H1 (cell line): ENCODE measurements at regions not wholly inside any gene's neighbourhood (a gene's known extent, or its start where the extent isn't known, plus 50 kb on each side); places are given as distances from the start of the nearest gene placed in this dataset.

ENCODE experiments used
- CTCF ChIA-PET: fragments of 300-600 bp; sonication (Branson Sonifier 250); formaldehyde crosslinking; loops from one replicate; lab custom pipeline; 2021; ENCODE audit not compliant: partially characterized antibody; lab: Charles Lee
- POLR2A ChIA-PET: fragments of 300-600 bp; sonication (Branson Sonifier 250); formaldehyde crosslinking; loops from one replicate; lab custom pipeline; 2021; ENCODE audit warnings: inconsistent platforms; ENCODE audit not compliant: partially characterized antibody; lab: Charles Lee
- DNase-seq, 2 experiments: peaks; one replicate each; pipeline versions ENCODE4 v3.0.0 to v3.0.0-alpha.2; 2010 to 2022; ENCODE audit warnings: low spot score in 2 of 2, low read depth in 1 of 2, mixed read lengths in 1 of 2
- FAIRE-seq: peaks from 2 replicates; lab custom pipeline; 2011; peaks lifted over from hg19 to GRCh38; lab: Jason Lieb, UNC
- H2AFZ ChIP-seq: 2 replicates; pipeline ENCODE4 v1.8.1; 2012; ENCODE audit warnings: low read length, inconsistent platforms
- H2AK5ac ChIP-seq: 2 replicates; pipeline ENCODE4 v1.6.1; 2013; ENCODE audit warnings: low read depth, low read length
- H2BK120ac ChIP-seq: replicated peaks from 2 replicates; pipeline ENCODE3; 2013; ENCODE audit warnings: low read depth, low read length, inconsistent platforms
- H2BK12ac ChIP-seq: 2 replicates; pipeline ENCODE4 v1.6.1; 2013; ENCODE audit warnings: low read depth, low read length
- H2BK15ac ChIP-seq: 2 replicates; pipeline ENCODE4 v1.6.1; 2013; ENCODE audit warnings: low read length
- H2BK20ac ChIP-seq: 2 replicates; pipeline ENCODE4 v1.6.1; 2013; ENCODE audit warnings: low read length
- H2BK5ac ChIP-seq: 2 replicates; pipeline ENCODE4 v1.6.1; 2013; ENCODE audit warnings: low read depth, low read length
- H3K14ac ChIP-seq: 2 replicates; pipeline ENCODE4 v1.6.1; 2013; ENCODE audit warnings: inconsistent platforms; ENCODE audit not compliant: insufficient read length
- H3K18ac ChIP-seq: 2 replicates; pipeline ENCODE4 v1.6.1; 2013; ENCODE audit warnings: low read length; ENCODE audit errors: extremely low read depth
- H3K23ac ChIP-seq: 2 replicates; pipeline ENCODE4 v1.6.1; 2013; ENCODE audit warnings: inconsistent platforms; ENCODE audit not compliant: insufficient read length
- H3K23me2 ChIP-seq: 2 replicates; pipeline ENCODE4 v1.6.1; 2013; ENCODE audit warnings: low read depth, low read length
- H3K27ac ChIP-seq: 2 replicates; pipeline ENCODE4 v1.6.1; 2011; ENCODE audit warnings: low read depth, low read length, inconsistent platforms
- H3K27me3 ChIP-seq, 4 experiments: replicated peaks in 1 of 4; 1 replicate in 1 of 4; 2 replicates in 3 of 4; pipeline versions ENCODE4 v1.6.1 to v1.8.1; 2011 to 2013; ENCODE audit warnings: low read length in 3 of 4, mild to moderate bottlenecking in 3 of 4, inconsistent platforms in 2 of 4, mixed read lengths in 2 of 4, moderate library complexity in 1 of 4; ENCODE audit not compliant: control insufficient read depth in 3 of 4, insufficient read depth in 3 of 4; ENCODE audit errors: extremely low read depth in 1 of 4
- H3K36me3 ChIP-seq, 4 experiments: 2 replicates each; pipeline versions ENCODE4 v1.6.1 to v1.8.1; 2011 to 2013; ENCODE audit warnings: mild to moderate bottlenecking in 4 of 4, low read length in 3 of 4, moderate library complexity in 2 of 4, control low read depth in 1 of 4, inconsistent platforms in 1 of 4; ENCODE audit not compliant: insufficient read depth in 4 of 4, control insufficient read depth in 2 of 4
- H3K4ac ChIP-seq: replicated peaks from 2 replicates; pipeline ENCODE3; 2013; ENCODE audit warnings: low read length, low read depth, mixed read lengths, inconsistent platforms; ENCODE audit not compliant: insufficient read length
- H3K4me1 ChIP-seq, 4 experiments: replicated peaks in 1 of 4; 1 replicate in 1 of 4; 2 replicates in 3 of 4; pipeline versions ENCODE4 v1.6.1 to v1.8.1; 2011 to 2013; ENCODE audit warnings: low read length in 3 of 4, inconsistent platforms in 2 of 4, mixed read lengths in 1 of 4; ENCODE audit not compliant: insufficient read depth in 4 of 4, control insufficient read depth in 3 of 4
- H3K4me2 ChIP-seq, 2 experiments: 2 replicates each; pipeline versions ENCODE4 v1.6.1 to v1.8.1; 2011 to 2013; ENCODE audit warnings: low read depth in 2 of 2, low read length in 2 of 2, control low read depth in 1 of 2, inconsistent platforms in 1 of 2, mild to moderate bottlenecking in 1 of 2; ENCODE audit not compliant: insufficient read depth in 1 of 2
- H3K4me3 ChIP-seq, 4 experiments: fragments of 200-600, 300-600 bp in 1 of 4; sonication (generic), shearing (Covaris generic), sonication (Bioruptor Twin) in 1 of 4; 2 replicates each; pipeline versions ENCODE4 v1.5.1 to v1.8.1; 2011 to 2016; ENCODE audit warnings: low read length in 4 of 4, low read depth in 3 of 4, control low read depth in 2 of 4, inconsistent platforms in 2 of 4, mild to moderate bottlenecking in 2 of 4, mixed read lengths in 1 of 4, moderate library complexity in 1 of 4; ENCODE audit not compliant: insufficient read depth in 2 of 4; ENCODE audit errors: extremely low read depth in 1 of 4
- H3K56ac ChIP-seq: replicated peaks from 2 replicates; pipeline ENCODE3; 2013; ENCODE audit warnings: low read depth, mild to moderate bottlenecking, mixed read lengths, low read length, inconsistent platforms; ENCODE audit not compliant: insufficient read length
- H3K79me1 ChIP-seq: 2 replicates; pipeline ENCODE4 v1.6.1; 2013; ENCODE audit warnings: low read depth, low read length, control low read depth
- H3K79me2 ChIP-seq, 2 experiments: 2 replicates each; pipeline versions ENCODE4 v1.6.1 to v1.8.1; 2012 to 2013; ENCODE audit warnings: low read length in 2 of 2, mild to moderate bottlenecking in 2 of 2, inconsistent platforms in 1 of 2; ENCODE audit not compliant: insufficient read depth in 2 of 2, control insufficient read depth in 1 of 2
- H3K9ac ChIP-seq, 4 experiments: replicated peaks in 1 of 4; 1 replicate in 1 of 4; 2 replicates in 3 of 4; pipeline versions ENCODE4 v1.6.1 to v1.8.1; 2011 to 2013; ENCODE audit warnings: low read depth in 3 of 4, low read length in 3 of 4, control low read depth in 2 of 4, mild to moderate bottlenecking in 2 of 4, moderate library complexity in 2 of 4, inconsistent platforms in 1 of 4; ENCODE audit errors: extremely low read depth in 1 of 4
- H3K9me3 ChIP-seq, 2 experiments: 2 replicates each; pipeline versions ENCODE4 v1.6.1 to v1.8.1; 2012 to 2013; ENCODE audit warnings: mild to moderate bottlenecking in 2 of 2, moderate library complexity in 2 of 2, control low read depth in 1 of 2, inconsistent platforms in 1 of 2, low read depth in 1 of 2, low read length in 1 of 2, mixed read lengths in 1 of 2; ENCODE audit not compliant: insufficient read depth in 2 of 2
- H4K20me1 ChIP-seq, 2 experiments: replicated peaks in 1 of 2; 2 replicates each; pipeline versions ENCODE3 to v1.8.1; 2011 to 2013; ENCODE audit warnings: inconsistent platforms in 2 of 2, low read length in 2 of 2, mild to moderate bottlenecking in 1 of 2; ENCODE audit not compliant: insufficient read depth in 2 of 2, control insufficient read depth in 1 of 2
- H4K5ac ChIP-seq: 2 replicates; pipeline ENCODE4 v1.6.1; 2013; ENCODE audit warnings: low read length, low read depth, mixed read lengths, inconsistent platforms; ENCODE audit not compliant: insufficient read length
- H4K8ac ChIP-seq: 2 replicates; pipeline ENCODE4 v1.8.0; 2013; ENCODE audit warnings: mild to moderate bottlenecking, moderate library complexity, low read length, inconsistent platforms; ENCODE audit not compliant: insufficient read depth; ENCODE audit errors: extremely low read depth
- H4K91ac ChIP-seq: replicated peaks from 2 replicates; pipeline ENCODE3; 2013; ENCODE audit warnings: low read length, mixed read lengths, inconsistent platforms; ENCODE audit not compliant: insufficient read length
- NANOG ChIP-seq: IDR thresholded peaks from 2 replicates; pipeline ENCODE4 v1.6.1; 2011; ENCODE audit warnings: low read length, low read depth, mild to moderate bottlenecking, inconsistent platforms; ENCODE audit not compliant: insufficient read depth, poor library complexity, severe bottlenecking
- RAD21 ChIP-seq, 2 experiments: IDR thresholded peaks in 1 of 2; conservative IDR thresholded peaks in 1 of 2; 2 replicates each; pipeline ENCODE4 v1.6.1; 2011; ENCODE audit warnings: low read depth in 2 of 2, low read length in 2 of 2, improper control_type of control experiment in 1 of 2, inconsistent platforms in 1 of 2, mild to moderate bottlenecking in 1 of 2, moderate library complexity in 1 of 2
- WGBS, 2 experiments: shearing (Covaris generic) in 1 of 2; methylation state at CpG; one replicate each; pipeline versions ENCODE4 v1.1.6 to v1.1.7; 2013 to 2015; ENCODE audit warnings: low lambda C conversion rate in 2 of 2, mixed read lengths in 2 of 2, inconsistent platforms in 1 of 2, low coverage in 1 of 2, missing lambda C conversion rate in 1 of 2; ENCODE audit not compliant: insufficient replicate concordance in 2 of 2, insufficient coverage in 1 of 2, insufficient read length in 1 of 2; ENCODE audit errors: extremely low coverage in 1 of 2, missing lambda C conversion rate in 1 of 2; 5-methylcytosine and 5-hydroxymethylcytosine counted together

DNA sequence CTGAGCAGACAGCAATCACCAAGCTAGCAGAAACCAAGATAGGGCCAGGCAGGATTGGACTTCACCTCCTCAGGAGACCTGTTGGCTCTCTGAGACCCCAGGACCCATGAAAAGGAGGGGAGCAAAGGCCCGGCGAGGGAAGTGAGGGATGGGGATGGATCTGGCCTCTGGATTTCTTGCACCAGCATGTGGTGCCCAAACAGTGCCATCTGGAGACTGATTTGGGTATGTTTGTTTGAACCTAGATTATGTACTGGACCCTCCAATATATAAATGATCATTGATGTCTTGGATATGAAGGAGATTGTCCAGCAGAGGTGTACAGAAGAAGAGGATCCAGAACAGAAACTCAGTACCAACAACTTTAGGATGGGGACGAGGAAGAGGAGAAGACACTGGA lies 83.4 kb upstream of the LY86 start:
- no peak overlapping the region for H3K23ac ChIP-seq
- no peak for DNase-seq
- H2AFZ ChIP-seq, result no peak overlapping the region
- CTCF ChIA-PET, result interaction anchor here (0.7 kb wide), 1 partner anchor 97 kb away, joined by 3 read pairs; no protein-coding TSS in a partner anchor
- no peak overlapping the region for H2BK5ac ChIP-seq
- H4K5ac ChIP-seq, result no peak overlapping the region
- no peak overlapping the region for H4K8ac ChIP-seq
- no peak overlapping the region for H2BK20ac ChIP-seq
- H3K18ac ChIP-seq, result no peak overlapping the region
- POLR2A ChIA-PET, result no interaction called here
- H3K4me2 ChIP-seq, result no peak overlapping the region
- no peaks in the 10 kb centered on the region for H3K36me3 ChIP-seq
- no peaks in the 10 kb centered on the region for H3K79me1 ChIP-seq
- 81% methylated on average over 3 of the region's 3 CpGs; no CpG with 5 or more reads in 1 of the 2 experiments for WGBS, 2 experiments
- no peaks in the 10 kb centered on the region for H3K4me1 ChIP-seq
- H3K9ac ChIP-seq, result no peak overlapping the region
- no peaks in the 10 kb centered on the region for H4K20me1 ChIP-seq
- H3K4me3 ChIP-seq, result no peak overlapping the region
- H3K23me2 ChIP-seq, result no peaks in the 10 kb centered on the region
- no peak overlapping the region for H3K4ac ChIP-seq
- no peak overlapping the region for H3K14ac ChIP-seq
- H4K91ac ChIP-seq, result no peak overlapping the region
- no peaks in the 10 kb centered on the region for H3K27me3 ChIP-seq
- H2BK12ac ChIP-seq, result no peak overlapping the region
- no peak overlapping the region for H2BK15ac ChIP-seq
- H3K9me3 ChIP-seq, result no peaks in the 10 kb centered on the region
- no peak for FAIRE-seq
- H3K27ac ChIP-seq, result no peak overlapping the region
- TF ChIP-seq NANOG (no peak), RAD21 (IDR thresholded peaks at IDR 0.05 in 1 of 2, conservative IDR thresholded peaks at IDR 0.05 in 1 of 2; ENCODE audit: low read depth in 2 of 2, low read length in 2 of 2) (peak; percentile 29 to 41; a peak in 3 of 4 replicates)
- TF ChIP-seq, all 59 proteins: peak for 1
- H2BK120ac ChIP-seq, result no peak overlapping the region
- H3K79me2 ChIP-seq, result no peaks in the 10 kb centered on the region
- H3K56ac ChIP-seq, result no peak overlapping the region
- H2AK5ac ChIP-seq, result no peak overlapping the region
